Right forelimb (tissue), 1 donor: ENCODE measurements at regions not wholly inside any gene's neighbourhood (a gene's known extent, or its start where the extent isn't known, plus 50 kb on each side); places are given as distances from the start of the nearest gene placed in this dataset.
A peak's percentile ranks its signal among the peaks of the same experiment; 100 is the strongest.
"Not testable (repeated sequence)": the region's sequence is repeated elsewhere in the genome, so short reads cannot be mapped to it uniquely, and the experiment has no call there.

Source experiments
- DNase-seq: peaks from one replicate; pipeline ENCODE4 v3.0.0-alpha.2; 2018

DNA sequence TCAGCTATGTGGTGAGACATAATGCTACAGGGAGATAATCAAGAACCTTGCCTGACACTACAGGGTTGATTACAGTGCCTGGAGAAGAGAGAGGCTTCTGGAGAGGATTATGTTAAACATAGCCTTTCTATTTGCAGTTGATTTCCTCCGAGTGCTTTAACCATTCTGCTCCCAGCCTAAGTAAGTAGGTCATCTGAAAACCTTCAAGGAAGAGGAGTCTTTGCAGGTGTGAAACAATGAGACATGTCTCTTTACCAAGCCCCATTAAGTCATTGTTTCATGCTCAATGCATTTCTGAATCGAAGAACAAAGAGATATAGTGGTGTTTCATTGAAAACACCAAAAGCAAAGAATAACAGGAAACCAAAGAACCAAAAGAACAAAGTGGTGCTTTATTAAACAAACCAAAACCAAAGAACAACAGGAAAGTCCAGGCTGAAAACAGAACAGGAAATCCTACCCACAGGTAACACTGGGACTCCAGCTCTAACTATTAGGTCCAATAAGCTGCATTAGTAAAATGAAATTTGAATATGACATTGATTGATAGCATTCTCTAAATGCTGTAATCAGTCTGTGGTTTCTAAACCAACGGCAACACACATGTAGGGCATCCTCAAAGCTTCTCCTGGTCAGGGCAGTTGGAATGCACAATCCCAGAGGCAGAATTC is 113.3 kb upstream of the SPATA31D4 start:
- no peak for DNase-seq

DNA sequence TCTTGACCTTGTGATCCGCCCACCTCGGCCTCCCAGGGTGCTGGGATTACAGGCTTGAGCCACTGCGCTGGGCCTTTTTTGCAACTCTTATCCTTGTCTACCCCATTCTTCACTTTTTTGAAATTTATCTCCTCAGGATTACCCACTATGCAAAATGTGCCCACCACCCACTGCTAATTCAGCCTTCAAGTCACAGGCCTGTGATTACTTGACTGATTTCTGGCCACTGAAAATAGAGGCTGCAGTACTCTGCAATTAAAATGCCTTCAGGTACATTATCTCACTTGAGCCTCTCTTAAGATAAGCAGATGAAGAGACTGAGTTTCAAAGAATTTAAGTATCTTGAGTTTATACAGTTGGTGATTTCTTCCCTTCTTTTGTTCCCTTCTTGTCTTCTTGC is 112.4 kb upstream of the SPATA31D4 start:
- no peak for DNase-seq

DNA sequence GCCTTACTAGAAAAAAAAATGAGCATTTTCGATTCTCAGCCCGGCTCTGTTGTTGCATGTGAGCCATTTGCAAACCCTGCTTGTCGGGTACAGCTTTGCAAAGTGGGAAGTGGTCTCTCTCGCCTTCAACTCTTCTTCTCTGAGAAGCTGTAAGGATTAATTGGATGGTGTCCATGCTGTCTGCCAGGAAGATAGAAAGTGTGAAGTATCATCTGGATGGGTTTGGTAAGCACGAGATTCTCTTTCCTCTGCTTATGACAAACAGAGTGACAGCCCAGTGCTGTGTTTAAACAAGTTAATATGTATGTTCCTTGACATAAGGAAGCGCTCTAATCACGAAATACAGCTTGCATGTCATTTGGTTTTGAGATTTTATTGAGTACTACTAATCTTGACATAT is 109.1 kb upstream of the SPATA31D4 start:
- no peak for DNase-seq

DNA sequence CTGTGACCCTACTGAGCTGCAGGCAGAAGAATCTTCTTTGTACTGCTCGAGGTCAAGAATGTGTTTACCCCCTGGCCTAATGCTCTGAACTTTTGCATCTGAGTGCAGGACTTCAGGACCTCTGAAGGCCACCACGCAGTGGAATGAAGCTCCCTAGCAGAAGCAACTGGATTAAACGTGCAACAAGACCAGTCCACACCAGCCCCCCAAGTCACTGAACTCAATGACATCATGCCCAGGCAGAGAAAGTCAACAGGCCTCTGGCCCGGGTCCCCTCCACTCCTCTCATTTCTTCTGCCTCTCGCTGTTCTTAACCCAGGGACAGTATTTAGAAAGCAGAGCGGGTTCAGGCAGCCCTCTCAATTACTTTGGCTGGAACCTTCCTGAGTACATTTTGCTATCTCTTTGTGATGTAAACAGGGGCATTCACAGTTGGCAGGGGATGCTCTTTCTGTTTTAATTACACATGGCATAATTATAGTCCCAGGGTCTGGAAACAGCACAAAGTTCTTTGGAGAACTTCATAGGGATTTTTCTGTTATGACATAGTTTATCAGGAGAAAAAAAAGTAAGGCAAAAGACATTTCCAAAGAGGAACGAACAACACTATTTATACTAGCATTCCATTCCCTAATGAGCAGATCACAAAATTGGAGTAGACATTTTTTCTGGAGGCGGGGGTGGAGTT is 108.2 kb upstream of the SPATA31D4 start:
- DNase-seq = no peak

- no peak for DNase-seq
Observed at GRCh38 chr9:81822301-81822865, 105.8 kb upstream of the SPATA31D4 start.

DNA sequence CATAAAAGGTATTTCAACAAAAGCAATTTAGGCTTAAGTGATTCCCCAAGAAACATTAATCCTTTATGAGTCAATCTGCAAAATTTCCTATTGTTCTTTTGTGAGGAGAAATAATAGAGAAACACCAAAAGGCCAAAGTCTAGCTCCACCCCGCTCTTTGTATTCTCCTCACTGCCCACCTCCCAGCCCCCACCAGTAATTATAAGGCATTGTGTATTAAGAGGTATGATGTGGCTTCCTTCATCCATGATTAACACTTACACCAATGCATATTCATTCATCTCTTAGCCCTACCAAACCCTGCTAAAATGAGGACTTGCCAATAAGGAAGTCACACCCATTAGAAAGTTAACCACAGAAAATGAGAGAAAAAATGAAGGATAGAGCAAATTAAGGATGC is 105.3 kb upstream of the SPATA31D4 start:
- DNase-seq = no peak

GRCh38 chr9:81823672-81824554 is 104.3 kb upstream of the SPATA31D4 start:
- no peak for DNase-seq

DNA sequence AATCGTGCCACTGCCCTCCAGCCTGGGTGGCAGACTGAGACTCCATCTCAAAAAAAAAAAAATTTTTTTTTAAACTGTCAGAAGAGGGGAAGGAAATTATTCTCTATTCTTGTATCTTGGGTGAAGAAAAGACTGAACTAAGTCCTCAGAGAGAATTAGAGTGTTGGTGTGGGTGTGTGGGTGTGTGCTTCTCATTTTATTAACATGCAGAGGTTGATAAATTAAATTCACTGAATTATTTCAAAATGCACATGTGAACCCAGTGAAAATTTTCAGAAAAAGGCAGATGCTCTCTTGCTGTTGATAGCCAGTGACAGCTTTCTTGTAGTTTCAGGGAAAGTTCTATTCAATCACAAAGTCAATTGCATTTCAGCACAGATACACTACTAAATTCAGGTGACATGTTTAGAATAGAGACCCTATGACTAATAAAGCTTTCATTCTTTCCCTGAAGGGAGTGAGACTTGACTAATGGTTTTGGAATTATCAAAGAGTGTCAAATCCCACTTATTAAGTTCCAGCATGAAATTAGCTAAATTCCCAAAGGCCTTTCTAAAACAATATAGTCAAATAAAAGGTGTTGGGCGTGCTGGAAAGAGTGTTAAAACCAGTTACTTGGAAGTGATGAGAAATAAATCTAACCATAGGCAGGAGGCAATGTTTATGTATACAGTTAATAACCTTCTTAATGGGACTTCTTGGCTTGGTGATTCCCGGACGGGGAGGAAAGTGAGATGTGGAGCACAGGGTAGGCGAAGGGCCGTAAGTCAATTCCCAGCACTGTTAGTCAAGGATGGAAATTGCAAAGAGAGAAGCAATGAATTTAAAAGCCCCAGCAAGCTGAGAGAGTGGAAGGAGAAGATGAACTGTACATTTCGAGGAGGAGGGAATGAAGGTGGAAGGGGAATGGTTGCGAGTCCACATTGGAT is 103.2 kb upstream of the SPATA31D4 start:
- DNase-seq = no peak

- no peak for DNase-seq
Observed at GRCh38 chr9:81825846-81826516, 102.2 kb upstream of the SPATA31D4 start.

DNA sequence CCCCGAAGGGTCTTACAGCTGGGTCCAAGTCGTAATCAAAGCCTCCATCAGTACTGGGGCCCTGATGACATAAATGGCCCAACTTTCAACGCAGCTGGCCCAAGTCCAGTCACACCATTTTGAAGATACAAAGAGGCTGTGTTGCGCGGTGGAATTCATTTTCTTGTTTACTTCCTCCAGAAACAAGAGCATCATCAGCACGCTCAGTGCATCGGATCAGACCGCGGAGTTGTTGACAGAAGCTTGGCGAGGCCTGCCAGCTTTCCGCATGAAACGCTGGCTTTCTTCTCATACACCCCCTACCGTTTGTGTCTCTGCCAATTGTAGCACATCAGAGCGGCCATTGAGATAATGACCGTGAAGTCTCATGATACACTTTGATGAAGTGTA is 101.7 kb upstream of the SPATA31D4 start:
- DNase-seq = peak; percentile 82

DNA sequence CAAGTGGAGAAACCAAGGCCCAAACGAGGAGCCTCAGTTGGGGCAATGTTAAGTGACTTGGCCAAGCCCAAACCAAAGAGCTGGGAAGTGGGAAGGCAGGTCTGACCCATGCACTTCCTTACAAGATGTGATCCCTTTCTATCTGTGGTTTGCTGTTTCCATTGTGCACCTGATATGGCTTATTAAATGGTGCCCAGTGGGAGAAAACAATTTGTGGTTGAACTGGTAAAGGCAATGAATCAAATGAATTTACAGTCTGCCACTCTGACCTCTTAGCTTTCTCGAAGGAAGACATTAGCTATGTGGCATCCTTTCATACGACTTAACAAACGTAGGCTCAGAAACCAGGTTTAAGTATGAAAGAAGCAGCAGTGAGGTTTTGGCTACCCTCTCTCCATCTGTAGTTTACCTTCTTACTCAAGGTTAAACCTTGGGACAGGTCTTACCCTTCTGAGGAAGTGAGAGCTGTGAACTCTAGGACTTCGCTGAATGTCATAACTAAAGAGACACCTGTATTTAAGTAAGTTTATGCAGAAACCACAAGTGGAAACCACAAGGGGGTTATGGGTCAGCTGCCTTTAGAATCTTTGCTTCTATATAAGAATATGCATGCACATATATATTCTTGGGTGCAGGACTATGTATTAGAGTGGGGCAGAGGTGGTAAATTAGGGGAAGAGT is 100.5 kb upstream of the SPATA31D4 start:
- DNase-seq = no peak

- DNase-seq = no peak
Observed at GRCh38 chr9:81829195-81829882, 98.9 kb upstream of the SPATA31D4 start.

DNA sequence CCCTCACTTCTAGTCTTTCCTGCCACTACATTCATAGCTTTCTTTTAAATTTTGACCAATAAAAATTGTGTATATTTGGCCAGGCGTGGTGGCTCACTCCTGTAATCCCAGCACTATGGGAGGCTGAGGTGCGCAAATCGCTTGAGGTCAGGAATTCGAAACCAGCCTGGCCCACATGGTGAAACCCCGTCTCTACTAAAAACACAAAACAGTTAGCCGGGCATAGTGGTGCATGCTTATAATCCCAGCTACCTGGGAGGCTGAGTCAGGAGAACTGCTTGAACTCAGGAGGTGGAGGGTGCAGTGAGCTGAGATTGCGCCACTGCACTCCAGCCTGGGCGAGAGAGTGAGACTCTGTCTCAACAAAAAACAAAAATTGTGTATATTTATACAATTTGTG is 97.8 kb upstream of the SPATA31D4 start:
- not testable (repeated sequence) for DNase-seq

GRCh38 chr9:81832571-81833285 is 95.5 kb upstream of the SPATA31D4 start:
- DNase-seq = no peak

DNA sequence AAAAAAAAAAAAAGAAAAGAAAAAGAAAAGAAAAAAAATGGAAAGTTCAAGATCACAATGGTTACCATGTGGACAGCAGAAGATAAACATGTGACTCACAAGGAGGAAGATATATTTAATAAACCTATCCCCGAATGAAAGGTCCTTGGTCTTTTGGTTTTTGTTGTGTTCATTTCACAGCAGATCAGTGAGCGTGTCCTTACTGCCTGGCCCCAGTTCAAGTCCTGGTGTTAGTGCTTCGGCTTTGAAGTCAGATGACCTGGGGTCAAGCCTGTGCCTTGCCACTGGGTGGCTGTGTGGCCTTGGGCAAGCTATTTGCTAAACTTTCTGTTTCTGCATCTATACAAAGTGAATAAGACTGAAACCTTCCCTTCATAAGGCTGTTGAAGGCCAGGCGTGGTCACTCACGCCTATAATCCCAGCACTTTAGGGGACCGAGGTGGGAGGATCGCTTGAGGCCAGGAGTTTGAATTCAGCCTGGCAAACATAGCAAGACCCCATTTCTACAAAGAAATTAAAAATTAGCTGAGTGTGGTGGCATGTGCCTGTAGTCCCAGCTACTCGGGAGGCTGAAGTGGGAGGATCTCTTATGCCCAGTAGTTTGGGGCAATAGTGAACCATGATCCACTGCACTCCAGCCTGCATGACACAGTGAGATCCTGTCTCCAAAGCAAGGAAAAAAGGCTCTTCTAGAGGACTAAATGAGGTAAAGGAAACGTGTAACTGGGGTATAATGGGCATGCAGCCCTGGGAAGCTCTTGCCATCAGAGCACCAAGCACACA is 94.5 kb upstream of the SPATA31D4 start:
- DNase-seq = no peak

GRCh38 chr9:81841333-81841732 is 86.9 kb upstream of the SPATA31D4 start:
- DNase-seq = no peak

DNA sequence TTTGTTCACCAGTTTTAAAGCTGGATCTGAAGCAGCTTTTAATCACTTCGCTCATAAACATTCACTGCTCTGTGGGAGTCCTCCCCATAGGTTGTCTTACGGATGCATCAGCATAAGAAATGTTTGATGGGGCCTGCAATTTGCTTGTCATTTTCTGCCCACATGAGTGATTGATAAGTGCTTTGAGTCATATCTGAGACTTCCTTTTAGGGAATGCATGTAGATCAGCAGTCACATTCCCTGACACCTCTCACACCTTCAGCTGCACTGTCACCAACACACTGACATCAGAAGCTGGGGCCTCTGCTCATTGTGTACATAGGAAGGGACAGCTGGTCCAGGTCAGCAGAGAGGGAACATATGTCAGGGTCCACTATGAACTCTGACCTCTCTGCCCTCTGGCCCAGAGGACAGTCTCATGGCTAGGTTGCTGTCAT is 84.1 kb upstream of the SPATA31D4 start:
- no peak for DNase-seq

GRCh38 chr9:81847181-81847915 is 80.9 kb upstream of the SPATA31D4 start:
- no peak for DNase-seq
